NB4 (cell line): ENCODE measurements at regions not wholly inside any gene's neighbourhood (a gene's known extent, or its start where the extent isn't known, plus 50 kb on each side); places are given as distances from the start of the nearest gene placed in this dataset.

Experiments
- DNase-seq: peaks from one replicate; pipeline ENCODE4 v3.0.0; 2010; ENCODE audit warnings: low read depth
- H3K4me3 ChIP-seq: one replicate; pipeline ENCODE4 v1.5.1; 2011; ENCODE audit warnings: mild to moderate bottlenecking, low read depth, low read length, moderate library complexity
- CTCF ChIP-seq: IDR thresholded peaks from one replicate; pipeline ENCODE4 v1.5.1; 2012; ENCODE audit warnings: low read depth, low read length
- MAX ChIP-seq: IDR thresholded peaks from 2 replicates; pipeline ENCODE4 v1.6.1; 2011; ENCODE audit warnings: low read depth, low read length
- MYC ChIP-seq: IDR thresholded peaks from 2 replicates; pipeline ENCODE4 v1.6.1; 2011; ENCODE audit warnings: low read depth, low read length
- POLR2A ChIP-seq: IDR thresholded peaks from 2 replicates; pipeline ENCODE4 v1.6.1; 2011; ENCODE audit warnings: mild to moderate bottlenecking; ENCODE audit not compliant: insufficient read length; ENCODE audit errors: extremely low read depth

- no peak for DNase-seq
- no peak overlapping the region for H3K4me3 ChIP-seq
- TF ChIP-seq POLR2A (no peak), MYC (no peak), CTCF (no peak), MAX (no peak)
These were observed 196.6 kb upstream of the HEY2 start for GRCh38 chr6:125552819-125553218.

GRCh38 chr6:125554456-125554855, 195.0 kb upstream of the HEY2 start:
- H3K4me3 ChIP-seq = no peak overlapping the region
- TF ChIP-seq MAX (no peak), MYC (no peak), POLR2A (no peak), CTCF (no peak)
- no peak for DNase-seq

- TF ChIP-seq POLR2A (no peak), MAX (no peak), CTCF (no peak), MYC (no peak)
- H3K4me3 ChIP-seq = no peak overlapping the region
- no peak for DNase-seq
These were observed 191.1 kb upstream of the HEY2 start for GRCh38 chr6:125558241-125558843.

- no peak overlapping the region for H3K4me3 ChIP-seq
- no peak for TF ChIP-seq POLR2A
- no peak for TF ChIP-seq MYC
- no peak for TF ChIP-seq CTCF
- no peak for TF ChIP-seq MAX
- DNase-seq = no peak
These were observed 190.5 kb upstream of the HEY2 start for GRCh38 chr6:125558907-125559306.

- no peak overlapping the region for H3K4me3 ChIP-seq
- no peak for TF ChIP-seq CTCF
- no peak for TF ChIP-seq MAX
- no peak for TF ChIP-seq POLR2A
These were observed 187.3 kb upstream of the HEY2 start for GRCh38 chr6:125562156-125562555.

GRCh38 chr6:125564941-125565340, 184.5 kb upstream of the HEY2 start:
- H3K4me3 ChIP-seq = no peak overlapping the region
- TF ChIP-seq CTCF (no peak), MAX (no peak), POLR2A (no peak), MYC (no peak)
- no peak for DNase-seq

More at GRCh38 chr6:125562156-125562555, 187.3 kb upstream of the HEY2 start:
- DNase-seq = no peak
